ENCODE measurements at regions not wholly inside any gene's neighbourhood (a gene's known extent, or its start where the extent isn't known, plus 50 kb on each side); places are given as distances from the start of the nearest gene placed in this dataset.

GRCh38 chr6:41448256-41448655 lies 97.9 kb upstream of the FOXP4 start:
- Histone ChIP-seq H3K9me3 (ENCODE audit: control insufficient read depth in 1 of 2, insufficient read depth in 1 of 2, low read depth in 1 of 2, low read length in 2 of 2) (no peaks in the 10 kb centered on the region), H2AFZ (ENCODE audit: low read depth, low read length, poor library complexity, severe bottlenecking) (no peak overlapping the region), H4K20me1 (ENCODE audit: insufficient read depth) (no peaks in the 10 kb centered on the region), H3K27ac (ENCODE audit: low read depth, low read length) (no peak overlapping the region), H3K36me3 (ENCODE audit: control insufficient read depth in 1 of 2, insufficient read depth in 2 of 2, low read length in 2 of 2) (no peaks in the 10 kb centered on the region), H3K4me2 (ENCODE audit: low read length) (no peak overlapping the region), H3K9ac (ENCODE audit: low read length) (no peak overlapping the region), H3K4me3 (replicated peaks in 1 of 2; ENCODE audit: low read depth in 1 of 2, low read length in 2 of 2) (no peak overlapping the region), H3K27me3 (ENCODE audit: insufficient read depth, low read length) (no peaks in the 10 kb centered on the region), H3K79me2 (ENCODE audit: insufficient read depth, low read length) (no peaks in the 10 kb centered on the region), H3K4me1 (ENCODE audit: control insufficient read depth in 1 of 2, insufficient read depth in 2 of 2, low read length in 2 of 2) (peaks cover 8 to 10% of the 10 kb centered on the region in 2 experiments; a peak in 3 of 4 replicates), H3K9me2 (ENCODE audit: insufficient read depth) (no peaks in the 10 kb centered on the region)
- TF ChIP-seq TCF7L2 (IDR thresholded peaks at IDR 0.05; ENCODE audit: borderline replicate concordance, extremely low read depth, insufficient read depth, insufficient read length) (no peak), ZFX (IDR thresholded peaks at IDR 0.05) (no peak), EZH2phosphoT487 (IDR thresholded peaks at IDR 0.05; ENCODE audit: borderline replicate concordance) (no peak), REST (IDR thresholded peaks at IDR 0.05; ENCODE audit: low read depth) (no peak), ZNF274 (IDR thresholded peaks at IDR 0.05; ENCODE audit: low read depth, low read length) (no peak), CEBPB (IDR thresholded peaks at IDR 0.05; ENCODE audit: low read depth) (no peak), POLR2A (IDR thresholded peaks at IDR 0.05; ENCODE audit: borderline replicate concordance, extremely low read depth, insufficient read depth, insufficient read length) (no peak), JUND (IDR thresholded peaks at IDR 0.05) (no peak), ELF1 (IDR thresholded peaks at IDR 0.05; ENCODE audit: borderline replicate concordance, low read depth) (no peak), EZH2 (IDR thresholded peaks at IDR 0.05) (no peak), FOSL1 (IDR thresholded peaks at IDR 0.05; ENCODE audit: low read depth) (no peak), ZBTB33 (IDR thresholded peaks at IDR 0.05; ENCODE audit: extremely low read depth, insufficient replicate concordance, low read length) (no peak), EGR1 (IDR thresholded peaks at IDR 0.05; ENCODE audit: low read depth) (no peak), SIN3A (IDR thresholded peaks at IDR 0.05; ENCODE audit: low read depth) (no peak), CBX3 (IDR thresholded peaks at IDR 0.05; ENCODE audit: low read depth) (no peak), YY1 (IDR thresholded peaks at IDR 0.05; ENCODE audit: extremely low read depth, insufficient replicate concordance, low read depth, low read length) (no peak), ATF3 (IDR thresholded peaks at IDR 0.05) (no peak), MAX (IDR thresholded peaks at IDR 0.05) (no peak), RAD21 (IDR thresholded peaks at IDR 0.05; ENCODE audit: low read depth) (no peak), SRF (IDR thresholded peaks at IDR 0.05; ENCODE audit: low read depth) (no peak)
- DNase-seq (ENCODE audit: low read depth, low spot score) = no peak
- ChIA-PET POLR2A (no interaction called here), CTCF (no interaction called here), RAD21 (ENCODE audit: low non-redundant PET in 1 of 2, low total read pairs in 2 of 2, uncharacterized antibody in 2 of 2, unreplicated experiment in 2 of 2) (no interaction called here)
- BruUV-seq (replicated peaks) = no TSS peak
- ATAC-seq = no peak
- intact Hi-C loops (cut with micrococcal nuclease) = no loop called here

Data from HCT116 (cell line).